IMR-90 (cell line): ENCODE measurements at regions not wholly inside any gene's neighbourhood (a gene's known extent, or its start where the extent isn't known, plus 50 kb on each side); places are given as distances from the start of the nearest gene placed in this dataset.

Experiments
- ATAC-seq: fragments of 200-7000 bp; cut with Tn5 transposase; 2 replicates; pipeline ENCODE4 v1.9.1; 2020; ENCODE audit warnings: low read depth, mild to moderate bottlenecking, moderate library complexity
- BruUV-seq: library from RNA; stranded (reverse); fragments of 400-500 nt; replicated peaks from 2 replicates; lab custom pipeline; 2021; lab: Mats Ljungman, UMichigan
- CTCF ChIA-PET: fragments of 300-600 bp; formaldehyde crosslinking; extraction: SDS; loops from one replicate; lab custom pipeline; 2021; ENCODE audit warnings: antibody characterized with exemption; lab: Yijun Ruan, JAX
- POLR2A ChIA-PET: fragments of 300-600 bp; sonication (Branson Sonifier 250); formaldehyde crosslinking; loops from one replicate; lab custom pipeline; 2022; ENCODE audit warnings: antibody characterized with exemption; ENCODE audit not compliant: unreplicated experiment; lab: Charles Lee
- DNase-seq: peaks from one replicate; pipeline ENCODE4 v3.0.0; 2013
- H2AFZ ChIP-seq: replicated peaks from 2 replicates; pipeline ENCODE3; 2013; ENCODE audit warnings: low read length, mild to moderate bottlenecking; ENCODE audit not compliant: poor library complexity
- H2AK5ac ChIP-seq: 2 replicates; pipeline ENCODE4 v1.6.1; 2013; ENCODE audit warnings: low read depth, low read length, inconsistent platforms
- H2AK9ac ChIP-seq: replicated peaks from 2 replicates; pipeline ENCODE3; 2013; ENCODE audit warnings: mild to moderate bottlenecking, low read depth, low read length, moderate library complexity; ENCODE audit not compliant: poor library complexity
- H2BK120ac ChIP-seq: 2 replicates; pipeline ENCODE4 v1.6.1; 2013; ENCODE audit warnings: low read depth, low read length, inconsistent platforms
- H2BK15ac ChIP-seq: 3 replicates; pipeline ENCODE4 v1.6.1; 2013; ENCODE audit warnings: low read depth, low read length, inconsistent platforms
- H2BK20ac ChIP-seq: 2 replicates; pipeline ENCODE4 v1.6.1; 2013; ENCODE audit warnings: low read depth, mild to moderate bottlenecking, inconsistent platforms, low read length, moderate library complexity
- H2BK5ac ChIP-seq: 2 replicates; pipeline ENCODE4 v1.6.1; 2013; ENCODE audit warnings: mild to moderate bottlenecking, low read depth, low read length, inconsistent platforms; ENCODE audit not compliant: poor library complexity, severe bottlenecking
- H3K14ac ChIP-seq: replicated peaks from 2 replicates; pipeline ENCODE4 v1.6.1; 2013; ENCODE audit warnings: low read depth, low read length, inconsistent platforms
- H3K18ac ChIP-seq: 2 replicates; pipeline ENCODE4 v1.6.1; 2013; ENCODE audit warnings: low read depth, low read length, control low read depth
- H3K23ac ChIP-seq: 2 replicates; pipeline ENCODE4 v1.6.1; 2013; ENCODE audit warnings: low read depth, low read length, inconsistent platforms
- H3K27ac ChIP-seq: 2 replicates; pipeline ENCODE4 v1.5.1; 2013; ENCODE audit warnings: mild to moderate bottlenecking, control low read depth, low read length; ENCODE audit not compliant: insufficient read depth
- H3K27me3 ChIP-seq: 2 replicates; pipeline ENCODE4 v1.6.1; 2013; ENCODE audit warnings: low read length; ENCODE audit not compliant: control insufficient read depth, insufficient read depth
- H3K36me3 ChIP-seq: 2 replicates; pipeline ENCODE4 v1.6.1; 2013; ENCODE audit warnings: low read length, mixed read lengths; ENCODE audit not compliant: control insufficient read depth, insufficient read depth
- H3K4ac ChIP-seq: 2 replicates; pipeline ENCODE4 v1.6.1; 2013; ENCODE audit warnings: low read depth, low read length, inconsistent platforms
- H3K4me1 ChIP-seq: 2 replicates; pipeline ENCODE4 v1.6.1; 2013; ENCODE audit warnings: low read length, mixed read lengths; ENCODE audit not compliant: control insufficient read depth, insufficient read depth
- H3K4me2 ChIP-seq: 2 replicates; pipeline ENCODE4 v1.6.1; 2013; ENCODE audit warnings: low read depth, mild to moderate bottlenecking, control low read depth, low read length, moderate library complexity
- H3K4me3 ChIP-seq: 2 replicates; pipeline ENCODE4 v1.5.1; 2013; ENCODE audit warnings: low read depth, mild to moderate bottlenecking, control low read depth, low read length, moderate library complexity; ENCODE audit not compliant: insufficient read depth
- H3K56ac ChIP-seq: 2 replicates; pipeline ENCODE4 v1.6.1; 2013; ENCODE audit warnings: low read length, inconsistent platforms; ENCODE audit not compliant: insufficient read depth; ENCODE audit errors: extremely low read depth
- H3K79me1 ChIP-seq, 2 experiments: 2 replicates each; pipeline ENCODE4 v1.6.1; 2013; ENCODE audit warnings: low read length in 2 of 2, inconsistent platforms in 1 of 2, low read depth in 1 of 2
- H3K9ac ChIP-seq: 2 replicates; pipeline ENCODE4 v1.6.1; 2013; ENCODE audit warnings: low read depth, low read length, control low read depth
- H3K9me1 ChIP-seq: 2 replicates; pipeline ENCODE4 v1.6.1; 2013; ENCODE audit warnings: low read length, inconsistent platforms; ENCODE audit not compliant: insufficient read depth
- H3K9me3 ChIP-seq: 2 replicates; pipeline ENCODE4 v1.6.1; 2013; ENCODE audit warnings: low read length; ENCODE audit not compliant: control insufficient read depth, insufficient read depth
- H4K20me1 ChIP-seq: 2 replicates; pipeline ENCODE4 v1.6.1; 2013; ENCODE audit warnings: low read length, inconsistent platforms; ENCODE audit not compliant: insufficient read depth
- H4K5ac ChIP-seq: 2 replicates; pipeline ENCODE4 v1.6.1; 2013; ENCODE audit warnings: mild to moderate bottlenecking, low read depth, low read length, control low read depth
- H4K8ac ChIP-seq, 2 experiments: 2 replicates each; pipeline ENCODE4 v1.6.1; 2013; ENCODE audit warnings: low read depth in 2 of 2, low read length in 2 of 2, control low read depth in 1 of 2, inconsistent platforms in 1 of 2
- H4K91ac ChIP-seq: 2 replicates; pipeline ENCODE4 v1.6.1; 2013; ENCODE audit warnings: low read depth, low read length, inconsistent platforms; ENCODE audit not compliant: insufficient read depth
- CEBPB ChIP-seq: IDR thresholded peaks from 2 replicates; pipeline ENCODE4 v1.6.1; 2012; ENCODE audit warnings: low read depth, low read length, improper control_type of control experiment
- CHD1 ChIP-seq: IDR thresholded peaks from 2 replicates; pipeline ENCODE4 v1.6.1; 2012; ENCODE audit warnings: low read depth, low read length, improper control_type of control experiment
- FOS ChIP-seq: fragments of 150-350 bp; IDR thresholded peaks from 2 replicates; pipeline ENCODE4 v1.6.1; 2016; ENCODE audit warnings: low read depth, low read length
- NFE2L2 ChIP-seq: fragments of 150-350 bp; IDR thresholded peaks from 2 replicates; pipeline ENCODE4 v1.6.1; 2016; ENCODE audit warnings: low read depth, mild to moderate bottlenecking, low read length
- RCOR1 ChIP-seq: IDR thresholded peaks from 2 replicates; pipeline ENCODE4 v1.6.1; 2012; ENCODE audit warnings: mild to moderate bottlenecking, low read length, improper control_type of control experiment; ENCODE audit not compliant: insufficient replicate concordance
- RFX5 ChIP-seq: IDR thresholded peaks from 2 replicates; pipeline ENCODE4 v1.8.0; 2012; ENCODE audit warnings: low read depth, mild to moderate bottlenecking, low read length, moderate library complexity
- SMC3 ChIP-seq: fragments of 150-350 bp; IDR thresholded peaks from 2 replicates; pipeline ENCODE4 v1.6.1; 2016; ENCODE audit warnings: low read depth, mild to moderate bottlenecking, antibody characterized with exemption, low read length, moderate library complexity
- dilution Hi-C: fragments of 300-500 bp; cut with HindIII; formaldehyde crosslinking; loops from one replicate; pipeline ENCODE4 v1.14.3; 2018; ENCODE audit warnings: low sequenced_read_pairs; ENCODE audit not compliant: unreplicated experiment
- in situ Hi-C: fragments of 300-500 bp; cut with MboI; formaldehyde crosslinking; loops from 3 replicates; pipeline ENCODE4 v1.14.3; 2019; ENCODE audit warnings: low sequenced_read_pairs, inconsistent platforms, mixed read lengths
- intact Hi-C: fragments of 100-400 bp; cut with micrococcal nuclease; formaldehyde crosslinking; loops from 2 replicates; pipeline ENCODE4 v1.10.0; 2022
- TF ChIP-seq, protein P1 (sequence below): conservative IDR thresholded peaks from 2 replicates; pipeline ENCODE4 v1.5.1; 2012; ENCODE audit warnings: mild to moderate bottlenecking, low read depth, low read length, improper control_type of control experiment
- TF ChIP-seq, protein P2 (sequence below): fragments of 150-350 bp; IDR thresholded peaks from 2 replicates; pipeline ENCODE4 v1.6.1; 2016; ENCODE audit warnings: low read depth, mild to moderate bottlenecking, low read length, moderate library complexity, borderline replicate concordance

DNA sequence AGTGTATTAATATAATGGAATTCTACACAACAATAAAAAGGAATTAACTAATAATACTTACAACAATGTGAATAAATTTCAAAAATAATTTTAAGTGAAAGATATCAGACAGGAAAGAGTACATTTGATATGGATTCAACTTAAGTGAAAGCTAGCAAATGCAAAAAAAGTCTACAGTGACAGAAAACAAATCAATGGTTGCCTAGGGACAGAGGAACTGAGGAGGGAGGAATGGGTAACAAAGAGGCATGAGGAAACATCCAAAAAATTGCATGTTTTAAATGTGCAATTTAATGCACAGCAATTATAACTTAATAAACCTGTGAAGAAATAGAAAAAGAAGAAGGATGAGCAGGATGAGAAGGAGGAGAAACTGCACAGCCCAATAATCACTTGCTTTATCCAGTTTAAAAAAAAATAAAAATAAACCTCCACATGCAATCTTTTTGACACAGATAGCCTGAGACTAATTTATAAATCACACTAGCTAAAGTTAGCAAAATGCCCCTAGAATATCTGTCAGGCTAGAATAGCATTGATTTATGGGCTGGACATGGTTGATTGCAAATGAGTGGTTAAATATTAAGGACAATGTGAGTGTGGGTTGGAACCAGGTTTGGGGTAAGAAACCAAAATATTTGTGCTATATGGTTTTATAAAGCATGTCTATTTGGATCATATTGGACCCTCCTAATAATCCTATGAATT lies 1089.1 kb downstream of the TRHDE start:
- Histone ChIP-seq H2AK9ac (no peak overlapping the region), H2BK120ac (no peak overlapping the region), H3K27ac (no peak overlapping the region), H3K4me2 (no peak overlapping the region), H2BK5ac (no peak overlapping the region), H2AFZ (no peak overlapping the region), H2BK15ac (no peak overlapping the region), H3K79me1 (no peaks in the 10 kb centered on the region), H3K9me1 (no peaks in the 10 kb centered on the region), H3K4me3 (no peak overlapping the region), H3K18ac (no peak overlapping the region), H3K4me1 (no peaks in the 10 kb centered on the region), H3K56ac (no peak overlapping the region), H3K27me3 (no peaks in the 10 kb centered on the region), H3K9me3 (peaks cover 5% of the 10 kb centered on the region; the same call in 1 of the 2 replicates), H4K5ac (no peak overlapping the region), H4K8ac (no peak overlapping the region), H3K36me3 (no peaks in the 10 kb centered on the region), H2BK20ac (no peak overlapping the region), H3K14ac (no peak overlapping the region), H3K23ac (no peak overlapping the region), H3K4ac (no peak overlapping the region), H2AK5ac (no peak overlapping the region), H4K91ac (no peak overlapping the region), H4K20me1 (no peaks in the 10 kb centered on the region), H3K9ac (no peak overlapping the region)
- in situ Hi-C loops, result no loop called here
- TF ChIP-seq RCOR1 (no peak), CHD1 (no peak), RFX5 (no peak), FOS (no peak), NFE2L2 (no peak), SMC3 (no peak), CEBPB (no peak)
- TF ChIP-seq, protein P1, sequence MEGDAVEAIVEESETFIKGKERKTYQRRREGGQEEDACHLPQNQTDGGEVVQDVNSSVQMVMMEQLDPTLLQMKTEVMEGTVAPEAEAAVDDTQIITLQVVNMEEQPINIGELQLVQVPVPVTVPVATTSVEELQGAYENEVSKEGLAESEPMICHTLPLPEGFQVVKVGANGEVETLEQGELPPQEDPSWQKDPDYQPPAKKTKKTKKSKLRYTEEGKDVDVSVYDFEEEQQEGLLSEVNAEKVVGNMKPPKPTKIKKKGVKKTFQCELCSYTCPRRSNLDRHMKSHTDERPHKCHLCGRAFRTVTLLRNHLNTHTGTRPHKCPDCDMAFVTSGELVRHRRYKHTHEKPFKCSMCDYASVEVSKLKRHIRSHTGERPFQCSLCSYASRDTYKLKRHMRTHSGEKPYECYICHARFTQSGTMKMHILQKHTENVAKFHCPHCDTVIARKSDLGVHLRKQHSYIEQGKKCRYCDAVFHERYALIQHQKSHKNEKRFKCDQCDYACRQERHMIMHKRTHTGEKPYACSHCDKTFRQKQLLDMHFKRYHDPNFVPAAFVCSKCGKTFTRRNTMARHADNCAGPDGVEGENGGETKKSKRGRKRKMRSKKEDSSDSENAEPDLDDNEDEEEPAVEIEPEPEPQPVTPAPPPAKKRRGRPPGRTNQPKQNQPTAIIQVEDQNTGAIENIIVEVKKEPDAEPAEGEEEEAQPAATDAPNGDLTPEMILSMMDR, result no peak
- TF ChIP-seq, protein P2, sequence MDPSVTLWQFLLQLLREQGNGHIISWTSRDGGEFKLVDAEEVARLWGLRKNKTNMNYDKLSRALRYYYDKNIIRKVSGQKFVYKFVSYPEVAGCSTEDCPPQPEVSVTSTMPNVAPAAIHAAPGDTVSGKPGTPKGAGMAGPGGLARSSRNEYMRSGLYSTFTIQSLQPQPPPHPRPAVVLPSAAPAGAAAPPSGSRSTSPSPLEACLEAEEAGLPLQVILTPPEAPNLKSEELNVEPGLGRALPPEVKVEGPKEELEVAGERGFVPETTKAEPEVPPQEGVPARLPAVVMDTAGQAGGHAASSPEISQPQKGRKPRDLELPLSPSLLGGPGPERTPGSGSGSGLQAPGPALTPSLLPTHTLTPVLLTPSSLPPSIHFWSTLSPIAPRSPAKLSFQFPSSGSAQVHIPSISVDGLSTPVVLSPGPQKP, result no peak
- POLR2A ChIA-PET, result no interaction called here
- BruUV-seq, result no TSS peak
- DNase-seq (no peak), ATAC-seq (no peak)
- CTCF ChIA-PET, result interaction anchor here (0.5 kb wide), 1 partner anchor 532 kb away, joined by 3 read pairs; no protein-coding TSS in a partner anchor
- dilution Hi-C loops, result no loop called here
- intact Hi-C loops, result no loop called here
